CD14-positive monocyte (primary cell): ENCODE measurements at regions not wholly inside any gene's neighbourhood (a gene's known extent, or its start where the extent isn't known, plus 50 kb on each side); places are given as distances from the start of the nearest gene placed in this dataset.

ENCODE experiments used
- DNase-seq, 3 donors: peaks; one replicate each; pipeline ENCODE4 v3.0.0-alpha.2; 2011 to 2022
- H2AFZ ChIP-seq: 2 replicates; pipeline ENCODE4 v1.6.0; 2012; ENCODE audit warnings: mild to moderate bottlenecking, low read depth, low read length, inconsistent platforms; ENCODE audit not compliant: insufficient read depth, poor library complexity, severe bottlenecking
- H3K27ac ChIP-seq, 2 donors: 1 replicate in 1 of 2; 2 replicates in 1 of 2; pipeline ENCODE4 v1.5.1; 2012 to 2013; ENCODE audit warnings: low read length in 2 of 2, control low read depth in 1 of 2, inconsistent platforms in 1 of 2, low read depth in 1 of 2, mild to moderate bottlenecking in 1 of 2
- H3K27me3 ChIP-seq, 2 donors: one replicate each; pipeline versions ENCODE4 v1.6.0 to v1.6.1; 2011 to 2013; ENCODE audit warnings: low read length in 2 of 2; ENCODE audit not compliant: control insufficient read depth in 2 of 2, insufficient read depth in 2 of 2
- H3K36me3 ChIP-seq, 2 donors: replicated peaks in 1 of 2; 1 replicate in 1 of 2; 2 replicates in 1 of 2; pipeline versions ENCODE4 v1.5.1 to v1.6.1; 2012 to 2013; ENCODE audit warnings: low read length in 2 of 2, control low read depth in 1 of 2, inconsistent platforms in 1 of 2, mild to moderate bottlenecking in 1 of 2; ENCODE audit not compliant: insufficient read depth in 2 of 2, control insufficient read depth in 1 of 2
- H3K4me1 ChIP-seq, 2 donors: 1 replicate in 1 of 2; 2 replicates in 1 of 2; pipeline versions ENCODE4 v1.5.1 to v1.6.1; 2012 to 2013; ENCODE audit warnings: low read length in 2 of 2, control low read depth in 1 of 2, inconsistent platforms in 1 of 2, mild to moderate bottlenecking in 1 of 2, moderate library complexity in 1 of 2; ENCODE audit not compliant: insufficient read depth in 2 of 2, control insufficient read depth in 1 of 2
- H3K4me2 ChIP-seq: replicated peaks from 2 replicates; pipeline ENCODE3; 2012; ENCODE audit warnings: low read length, moderate library complexity, mild to moderate bottlenecking; ENCODE audit not compliant: poor library complexity, severe bottlenecking; ENCODE audit errors: extremely low read depth
- H3K4me3 ChIP-seq, 3 experiments: fragments of 200-600 bp in 1 of 3; sonication (generic) in 1 of 3; replicated peaks in 1 of 3; 1 replicate in 2 of 3; 2 replicates in 1 of 3; pipeline ENCODE4 v1.5.1; 2011 to 2013; ENCODE audit warnings: low read length in 3 of 3, mild to moderate bottlenecking in 3 of 3, control low read depth in 2 of 3, low read depth in 2 of 3, inconsistent platforms in 1 of 3, moderate library complexity in 1 of 3
- H3K79me2 ChIP-seq: 2 replicates; pipeline ENCODE4 v1.6.0; 2012; ENCODE audit warnings: mild to moderate bottlenecking, control low read depth, inconsistent platforms, low read length, moderate library complexity; ENCODE audit not compliant: insufficient read depth
- H3K9ac ChIP-seq: 2 replicates; pipeline ENCODE4 v1.6.0; 2017; ENCODE audit warnings: low read length, mild to moderate bottlenecking; ENCODE audit not compliant: insufficient read depth, poor library complexity, severe bottlenecking
- H3K9me3 ChIP-seq, 2 donors: replicated peaks in 1 of 2; 1 replicate in 1 of 2; 2 replicates in 1 of 2; pipeline versions ENCODE4 v1.5.1 to v1.6.1; 2012 to 2013; ENCODE audit warnings: low read length in 2 of 2, control low read depth in 1 of 2; ENCODE audit not compliant: control insufficient read depth in 1 of 2, insufficient read depth in 1 of 2
- H4K20me1 ChIP-seq: 2 replicates; pipeline ENCODE4 v1.6.0; 2012; ENCODE audit warnings: mild to moderate bottlenecking, low read length, control low read depth, moderate library complexity; ENCODE audit not compliant: insufficient read depth
- H3K27ac Mint-ChIP-seq, 7 donors: one replicate each; pipeline ENCODE4 v1.8.0; 2020; ENCODE audit warnings: mild to moderate bottlenecking in 7 of 7, mixed read lengths in 7 of 7, moderate library complexity in 6 of 7, inconsistent platforms in 2 of 7
- H3K27me3 Mint-ChIP-seq, 3 donors: one replicate each; pipeline ENCODE4 v1.8.0; 2021 to 2022; ENCODE audit warnings: low read depth in 3 of 3, mild to moderate bottlenecking in 3 of 3, mixed read lengths in 3 of 3, moderate library complexity in 3 of 3, inconsistent platforms in 1 of 3
- H3K36me3 Mint-ChIP-seq, 2 donors: one replicate each; pipeline ENCODE4 v1.8.0; 2020; ENCODE audit warnings: mixed read lengths in 2 of 2, inconsistent platforms in 1 of 2, mild to moderate bottlenecking in 1 of 2
- H3K4me1 Mint-ChIP-seq: one replicate; pipeline ENCODE4 v1.8.0; 2020; ENCODE audit warnings: mild to moderate bottlenecking, mixed read lengths
- H3K4me3 Mint-ChIP-seq, 2 donors: one replicate each; pipeline ENCODE4 v1.8.0; 2020; ENCODE audit warnings: mild to moderate bottlenecking in 2 of 2, mixed read lengths in 2 of 2, moderate library complexity in 1 of 2
- H3K9me3 Mint-ChIP-seq, 7 donors: one replicate each; pipeline ENCODE4 v1.8.0; 2020 to 2022; ENCODE audit warnings: mixed read lengths in 7 of 7, mild to moderate bottlenecking in 6 of 7, moderate library complexity in 6 of 7, inconsistent platforms in 2 of 7
- CTCF ChIP-seq: fragments of 200-600 bp; IDR thresholded peaks from one replicate; pipeline ENCODE4 v1.8.0; 2022; ENCODE audit warnings: antibody characterized with exemption, mild to moderate bottlenecking
- WGBS: methylation state at CpG from one replicate; pipeline ENCODE4 v1.1.5; 2013; ENCODE audit warnings: missing lambda C conversion rate; ENCODE audit not compliant: insufficient coverage; 5-methylcytosine and 5-hydroxymethylcytosine counted together
- intact Hi-C, 2 donors: fragments of 100-400 bp; cut with micrococcal nuclease; formaldehyde crosslinking; loops; one replicate each; pipeline versions ENCODE4 v1.15.0 to v1.15.1; 2023

- Mint-ChIP-seq H3K4me3 (no peak overlapping the region), H3K36me3 (no peaks in the 10 kb centered on the region), H3K9me3 (peaks cover 0 to 4% (median 1%) of the 10 kb centered on the region in 7 donors), H3K4me1 (no peaks in the 10 kb centered on the region), H3K27ac (no peak overlapping the region), H3K27me3 (no peaks in the 10 kb centered on the region)
- Histone ChIP-seq H4K20me1 (no peaks in the 10 kb centered on the region), H3K27me3 (no peaks in the 10 kb centered on the region), H3K79me2 (no peaks in the 10 kb centered on the region), H3K4me3 (no peak overlapping the region), H2AFZ (no peak overlapping the region), H3K4me1 (no peaks in the 10 kb centered on the region), H3K27ac (no peak overlapping the region), H3K4me2 (no peak overlapping the region), H3K9me3 (no peaks in the 10 kb centered on the region), H3K36me3 (no peaks in the 10 kb centered on the region), H3K9ac (no peak overlapping the region)
- no peak for TF ChIP-seq CTCF
- intact Hi-C loops: no loop called here
- no CpG with 5 or more reads among the region's 2 CpGs for WGBS
- no peak for DNase-seq
These were observed 233.1 kb downstream of the HHIPL2 start for GRCh38 chr1:222314839-222315238.

- no peaks in the 10 kb centered on the region for H3K27me3 Mint-ChIP-seq
- Histone ChIP-seq H3K79me2 (no peaks in the 10 kb centered on the region), H3K27ac (no peak overlapping the region), H3K9ac (no peak overlapping the region), H2AFZ (no peak overlapping the region), H3K9me3 (no peaks in the 10 kb centered on the region), H3K27me3 (no peaks in the 10 kb centered on the region), H3K4me3 (no peak overlapping the region), H3K4me1 (no peaks in the 10 kb centered on the region), H4K20me1 (no peaks in the 10 kb centered on the region), H3K4me2 (no peak overlapping the region), H3K36me3 (no peaks in the 10 kb centered on the region)
- H3K36me3 Mint-ChIP-seq: no peaks in the 10 kb centered on the region
- peaks cover 0 to 5% (median 3%) of the 10 kb centered on the region in 7 donors for H3K9me3 Mint-ChIP-seq
- no peak overlapping the region for H3K4me3 Mint-ChIP-seq
- TF ChIP-seq CTCF: no peak
- H3K27ac Mint-ChIP-seq: no peak overlapping the region
- 95% methylated on average over 5 of the region's 5 CpGs for WGBS
- intact Hi-C loops: no loop called here
- DNase-seq: no peak
- H3K4me1 Mint-ChIP-seq: no peaks in the 10 kb centered on the region
These were observed 237.1 kb downstream of the HHIPL2 start for GRCh38 chr1:222310836-222311235.
